Lower leg skin (tissue), 3 donors: ENCODE measurements at regions not wholly inside any gene's neighbourhood (a gene's known extent, or its start where the extent isn't known, plus 50 kb on each side); places are given as distances from the start of the nearest gene placed in this dataset.

Experiments
- CTCF ChIP-seq, 3 donors: fragments of 450-650 bp; IDR thresholded peaks; one replicate each; pipeline ENCODE4 v1.5.1; 2016; ENCODE audit warnings: antibody characterized with exemption in 3 of 3, mild to moderate bottlenecking in 3 of 3, moderate library complexity in 2 of 3
- POLR2A ChIP-seq, 2 donors: fragments of 450-650 bp; IDR thresholded peaks; one replicate each; pipeline ENCODE4 v1.6.1; 2016 to 2017; ENCODE audit warnings: antibody characterized with exemption in 2 of 2, mild to moderate bottlenecking in 1 of 2, moderate library complexity in 1 of 2

- TF ChIP-seq POLR2A (IDR thresholded peaks at IDR 0.05): no peak
- no peak for TF ChIP-seq CTCF (IDR thresholded peaks at IDR 0.05)
Observed at GRCh38 chr4:175436196-175436595, 375.9 kb downstream of the GPM6A start.
